ENCODE measurements at regions not wholly inside any gene's neighbourhood (a gene's known extent, or its start where the extent isn't known, plus 50 kb on each side); places are given as distances from the start of the nearest gene placed in this dataset.

DNA sequence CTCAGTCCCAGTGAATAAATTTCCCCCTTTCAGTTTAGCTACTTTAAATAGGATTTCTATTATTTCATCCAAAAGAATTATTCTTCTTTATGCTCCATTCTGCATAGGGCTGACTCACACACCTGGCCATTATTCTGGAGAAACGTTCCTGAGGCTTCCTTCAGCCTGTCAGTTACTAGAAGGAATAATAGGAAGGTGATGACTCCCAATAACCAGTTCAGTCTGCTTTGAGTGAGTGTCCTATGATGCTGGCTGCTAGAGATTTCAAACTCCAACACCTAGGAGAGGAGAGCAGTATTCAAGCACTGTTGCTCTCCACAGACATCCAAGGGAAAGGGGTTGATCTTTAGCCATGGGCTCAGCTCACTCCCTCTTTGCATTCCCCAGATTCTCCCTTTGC, 117.8 kb downstream of the KCTD12 start:
- TF ChIP-seq, protein P1, sequence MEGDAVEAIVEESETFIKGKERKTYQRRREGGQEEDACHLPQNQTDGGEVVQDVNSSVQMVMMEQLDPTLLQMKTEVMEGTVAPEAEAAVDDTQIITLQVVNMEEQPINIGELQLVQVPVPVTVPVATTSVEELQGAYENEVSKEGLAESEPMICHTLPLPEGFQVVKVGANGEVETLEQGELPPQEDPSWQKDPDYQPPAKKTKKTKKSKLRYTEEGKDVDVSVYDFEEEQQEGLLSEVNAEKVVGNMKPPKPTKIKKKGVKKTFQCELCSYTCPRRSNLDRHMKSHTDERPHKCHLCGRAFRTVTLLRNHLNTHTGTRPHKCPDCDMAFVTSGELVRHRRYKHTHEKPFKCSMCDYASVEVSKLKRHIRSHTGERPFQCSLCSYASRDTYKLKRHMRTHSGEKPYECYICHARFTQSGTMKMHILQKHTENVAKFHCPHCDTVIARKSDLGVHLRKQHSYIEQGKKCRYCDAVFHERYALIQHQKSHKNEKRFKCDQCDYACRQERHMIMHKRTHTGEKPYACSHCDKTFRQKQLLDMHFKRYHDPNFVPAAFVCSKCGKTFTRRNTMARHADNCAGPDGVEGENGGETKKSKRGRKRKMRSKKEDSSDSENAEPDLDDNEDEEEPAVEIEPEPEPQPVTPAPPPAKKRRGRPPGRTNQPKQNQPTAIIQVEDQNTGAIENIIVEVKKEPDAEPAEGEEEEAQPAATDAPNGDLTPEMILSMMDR (IDR thresholded peaks at IDR 0.05), result no peak
- no peak for TF ChIP-seq POLR2A (IDR thresholded peaks at IDR 0.05)

Data from testis (tissue), 2 donors.